ENCODE measurements at regions not wholly inside any gene's neighbourhood (a gene's known extent, or its start where the extent isn't known, plus 50 kb on each side); places are given as distances from the start of the nearest gene placed in this dataset.
"Not testable (repeated sequence)": the region's sequence is repeated elsewhere in the genome, so short reads cannot be mapped to it uniquely, and the experiment has no call there.

DNA sequence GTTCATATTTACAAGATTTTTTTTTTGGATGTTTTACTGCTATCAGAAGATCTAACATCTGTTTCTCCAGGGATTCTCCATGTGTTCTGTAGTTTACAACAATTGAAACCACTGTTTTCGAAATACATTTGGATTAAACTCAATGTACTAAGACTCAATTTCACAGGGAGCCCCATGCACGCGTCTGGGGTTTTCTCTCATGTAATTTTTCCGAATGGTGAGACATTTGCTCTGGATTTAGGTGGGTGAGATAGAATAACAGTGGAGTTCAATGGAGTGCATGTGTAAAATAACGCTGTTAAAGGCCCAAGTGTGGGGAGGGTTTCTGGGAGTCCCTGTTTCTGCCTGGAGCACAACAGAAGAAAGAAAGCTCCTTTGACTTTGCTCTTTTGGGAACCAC is 330.3 kb downstream of the TSHZ3 start:
- DNase-seq, result no peak

DNA sequence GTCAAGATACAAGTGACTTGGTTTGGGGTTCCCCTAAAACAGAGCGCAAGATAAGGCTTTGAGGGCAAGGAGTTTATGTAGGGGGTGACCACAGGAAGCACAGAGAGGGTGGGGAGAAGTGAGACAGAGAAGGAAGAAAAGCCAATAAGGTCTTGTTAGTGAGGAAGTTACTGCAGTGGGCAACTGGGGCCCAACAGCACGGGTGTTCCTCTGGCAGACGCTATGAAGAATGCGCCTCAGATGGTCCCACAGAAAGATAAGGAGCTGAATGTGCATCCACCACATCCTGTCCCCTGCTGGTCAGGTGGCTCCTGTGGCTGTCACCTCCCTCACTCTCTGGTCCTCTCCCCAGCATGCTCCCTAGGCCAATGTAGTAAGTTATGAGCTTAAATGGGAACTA is 333.5 kb downstream of the TSHZ3 start:
- DNase-seq, result no peak

DNA sequence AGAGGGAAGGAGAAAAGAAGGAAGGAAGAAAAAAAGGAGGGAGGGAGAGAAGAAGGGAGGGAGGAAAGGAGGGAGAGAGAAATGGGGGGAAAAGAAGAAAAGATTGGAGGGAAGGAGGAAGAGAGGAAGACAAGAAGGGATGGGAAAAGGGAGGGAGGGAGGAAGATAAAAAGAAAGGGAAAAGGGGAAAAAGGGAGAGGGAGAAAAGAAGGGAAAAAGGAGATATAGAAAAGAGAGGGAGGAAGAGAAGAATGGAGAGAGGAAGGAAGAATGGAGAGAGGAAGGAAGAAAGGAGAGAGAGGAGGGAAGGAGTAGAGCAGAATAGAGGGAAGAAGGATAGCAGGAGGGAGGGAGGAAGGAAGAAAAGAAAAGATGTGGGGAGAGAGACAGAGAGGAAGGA is 334.6 kb downstream of the TSHZ3 start:
- no peak for DNase-seq

DNA sequence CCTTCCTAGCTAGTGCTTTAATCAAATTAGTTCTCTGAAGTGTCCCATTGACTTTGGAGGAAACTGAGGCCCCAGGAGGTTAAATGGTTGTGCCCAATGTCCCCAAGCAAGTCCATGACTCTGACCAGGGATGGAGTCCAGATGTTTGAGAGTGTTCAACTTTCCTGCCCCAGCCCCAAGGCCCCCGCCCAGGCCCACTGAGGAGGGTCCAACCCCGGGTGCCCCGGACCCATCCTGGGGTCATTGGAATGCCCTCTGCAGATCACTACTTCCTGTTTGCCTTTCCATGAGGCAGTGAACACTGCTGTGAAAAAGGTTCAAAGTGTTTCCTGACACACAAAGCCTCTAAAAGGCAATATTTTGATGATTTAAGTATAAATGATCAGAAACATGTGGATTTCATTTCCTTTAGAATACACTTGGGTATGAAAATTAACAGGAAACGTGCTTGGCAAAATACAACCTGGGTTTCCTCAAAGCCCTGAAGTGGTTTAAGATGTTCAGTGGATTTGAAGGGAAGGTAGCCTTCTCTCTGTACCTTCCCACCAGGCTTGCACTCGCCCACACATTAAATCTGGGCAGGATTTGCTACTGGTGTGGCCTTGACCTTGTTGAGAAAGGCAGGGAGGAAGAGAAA is 335.7 kb downstream of the TSHZ3 start:
- DNase-seq, result no peak

DNA sequence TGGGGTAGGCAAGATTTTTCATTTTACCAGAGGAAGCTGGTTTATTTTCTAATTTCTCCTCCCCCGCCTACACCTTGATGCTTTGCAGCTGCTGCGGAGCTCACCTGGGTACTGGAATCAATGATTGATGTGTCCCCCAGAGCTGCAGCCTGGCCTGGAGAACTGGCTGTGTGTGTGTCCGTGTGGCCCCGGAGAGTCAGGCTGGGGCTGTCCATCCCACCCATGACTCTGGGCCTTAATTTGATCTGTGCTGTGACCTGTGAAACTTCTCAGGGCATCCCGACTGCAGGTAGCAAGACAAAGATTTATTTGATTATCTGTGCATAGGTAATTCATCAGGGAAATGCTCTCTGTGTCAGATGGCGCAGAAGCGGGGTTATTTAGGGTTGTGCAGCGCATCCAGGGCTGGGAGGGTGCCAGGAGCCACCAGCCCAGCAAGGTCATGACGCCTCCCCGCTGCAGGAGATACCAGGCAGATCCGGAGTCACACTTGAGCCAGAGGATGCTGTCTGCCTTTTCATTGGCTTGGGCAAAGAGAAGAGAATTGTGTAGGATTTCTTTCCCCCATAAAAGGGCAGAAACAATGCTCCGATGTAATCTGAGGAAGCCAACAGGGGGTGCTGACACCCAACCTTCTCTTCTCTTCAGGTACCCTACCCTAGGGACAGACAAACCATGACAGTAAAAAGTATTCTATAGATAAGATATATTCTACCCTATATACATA is 346.6 kb downstream of the TSHZ3 start:
- no peak for DNase-seq

GRCh38 chr19:31001991-31002390 is 347.2 kb downstream of the TSHZ3 start:
- DNase-seq, result no peak

GRCh38 chr19:31000913-31001312 is 348.3 kb downstream of the TSHZ3 start:
- DNase-seq, result no peak

DNA sequence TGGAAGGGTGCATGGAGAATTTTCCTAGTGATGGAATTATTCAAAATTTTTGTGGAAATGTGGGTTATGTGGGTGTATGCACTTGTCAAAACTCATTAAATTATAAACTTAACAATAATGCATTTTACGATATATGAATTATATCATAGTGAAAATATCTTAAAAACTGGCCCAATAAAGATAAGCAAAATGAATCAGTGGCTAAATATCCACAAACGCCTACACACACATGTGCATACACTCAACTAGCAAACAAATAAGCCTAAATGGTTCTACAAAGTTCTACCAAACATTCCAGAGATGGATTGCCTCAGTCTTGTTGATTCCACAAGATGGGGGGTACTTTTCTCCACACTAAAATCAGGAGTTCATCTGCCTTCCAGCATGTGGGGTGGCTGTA is 349.5 kb downstream of the TSHZ3 start:
- DNase-seq, result no peak

- no peak for DNase-seq
Measured at GRCh38 chr19:30997222-30997621, 352.0 kb downstream of the TSHZ3 start.

- no peak for DNase-seq
Measured at GRCh38 chr19:30978639-30979038, 370.6 kb downstream of the TSHZ3 start.

DNA sequence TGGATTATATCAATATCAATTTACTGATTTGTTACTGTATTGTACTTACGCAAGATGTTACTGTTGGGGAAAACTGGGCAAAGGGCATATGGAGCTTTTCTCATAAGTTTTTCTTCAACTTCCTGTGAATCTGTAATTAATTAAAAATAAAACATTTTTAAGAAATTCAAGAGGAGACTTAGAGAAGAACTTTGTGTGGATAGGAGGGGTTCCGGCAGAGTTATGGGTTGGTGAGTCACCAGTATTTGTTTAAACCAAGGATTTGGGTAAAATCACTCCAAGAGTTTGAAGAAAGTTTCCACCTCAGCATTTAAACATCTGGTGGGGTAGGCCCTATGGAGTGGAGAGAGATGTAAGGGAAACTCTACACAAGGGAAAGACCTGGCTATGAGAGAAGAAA is 379.6 kb downstream of the TSHZ3 start:
- no peak for DNase-seq

- DNase-seq, result no peak
Measured at GRCh38 chr19:30968841-30969399, 380.3 kb downstream of the TSHZ3 start.

- no peak for DNase-seq
Measured at GRCh38 chr19:30968210-30968609, 381.0 kb downstream of the TSHZ3 start.

DNA sequence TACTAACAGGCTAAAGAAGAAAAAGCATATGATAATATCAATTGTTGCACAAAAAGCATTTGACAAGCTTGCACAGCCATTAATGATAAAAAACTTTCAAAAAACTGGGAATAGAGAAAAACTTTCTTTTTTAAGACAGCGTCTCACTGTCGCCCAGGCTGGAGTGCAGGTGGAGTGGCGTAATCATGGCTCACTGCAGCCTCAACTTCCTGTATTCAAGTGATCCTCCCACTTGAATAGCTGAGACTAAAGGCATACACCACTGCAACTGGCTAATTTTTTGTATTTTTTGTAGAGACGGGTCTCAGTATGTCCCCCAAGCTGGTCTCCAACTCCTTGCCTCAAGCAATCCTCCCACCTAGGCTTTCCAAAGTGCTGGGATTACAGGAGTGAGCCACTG is 382.8 kb downstream of the TSHZ3 start:
- no peak for DNase-seq

DNA sequence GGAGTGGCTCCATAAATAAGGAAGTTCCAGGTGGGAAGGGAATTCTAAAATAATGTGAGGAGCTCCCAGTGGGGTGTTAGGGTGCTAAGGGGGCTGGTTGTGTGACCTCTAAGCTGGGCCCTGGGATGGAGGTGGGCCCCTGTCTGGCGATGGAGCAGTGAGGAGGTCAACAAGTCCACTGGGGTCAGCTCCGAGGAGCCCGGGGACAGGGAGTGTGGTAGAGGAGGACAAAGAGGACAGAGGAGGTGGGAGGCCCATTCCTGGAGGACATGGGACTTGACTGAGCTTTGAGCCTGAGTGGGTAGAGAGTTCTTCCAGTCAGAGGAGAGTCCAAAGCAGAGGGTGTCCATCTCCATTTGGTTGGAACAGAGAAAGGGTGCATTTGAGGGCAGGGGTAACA is 390.2 kb downstream of the TSHZ3 start:
- no peak for DNase-seq

- no peak for DNase-seq
Measured at GRCh38 chr19:30955112-30956104, 393.8 kb downstream of the TSHZ3 start.

- DNase-seq, result not testable (repeated sequence)
Measured at GRCh38 chr19:30944276-30944932, 404.8 kb downstream of the TSHZ3 start.

- no peak for DNase-seq
Measured at GRCh38 chr19:30943101-30943843, 406.0 kb downstream of the TSHZ3 start.

GRCh38 chr19:30942636-30943035 is 406.6 kb downstream of the TSHZ3 start:
- no peak for DNase-seq

DNA sequence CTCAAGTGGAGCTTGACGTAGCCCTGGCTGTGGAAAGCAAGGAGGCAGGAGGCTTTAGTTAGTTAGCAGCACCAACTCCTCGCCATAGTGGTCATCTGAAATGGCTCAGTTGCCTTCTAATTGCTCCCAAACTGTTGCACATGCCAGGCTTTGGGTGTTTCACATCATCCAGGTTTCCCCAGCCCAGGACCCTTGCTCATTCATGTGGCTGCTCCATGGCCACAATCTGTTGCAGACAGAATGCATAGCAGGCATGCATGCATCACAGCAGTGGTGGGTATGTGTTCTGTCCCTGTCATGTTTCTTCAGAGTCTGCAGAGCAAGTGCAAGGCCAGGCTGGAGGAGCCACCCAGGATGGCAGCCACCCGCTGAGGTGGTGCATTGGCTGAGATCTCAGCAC is 407.6 kb downstream of the TSHZ3 start:
- no peak for DNase-seq

DNA sequence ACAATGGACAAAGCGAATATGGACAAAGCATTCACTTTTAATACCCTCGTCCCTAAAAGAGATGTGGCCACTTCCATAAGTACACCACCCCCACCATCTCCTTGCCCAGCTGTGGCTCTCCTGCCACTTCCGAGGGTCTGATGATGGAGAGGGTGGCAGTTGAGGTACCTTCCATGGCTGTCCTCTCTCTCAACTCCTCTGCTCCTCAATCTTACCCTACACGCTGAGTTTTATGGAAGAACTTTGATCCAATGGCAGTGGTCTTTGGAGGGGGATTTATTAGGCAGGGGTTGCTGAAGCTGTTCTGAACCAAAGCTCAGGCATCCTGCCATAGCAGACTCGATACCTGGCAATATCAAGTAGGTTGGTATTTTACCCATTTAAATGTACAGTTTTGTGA is 413.0 kb downstream of the TSHZ3 start:
- no peak for DNase-seq

GRCh38 chr19:30935146-30935545 is 414.1 kb downstream of the TSHZ3 start:
- no peak for DNase-seq

Measured in NCI-H526 treated with DMSO at 0.1 percent for 48 hours (cell line).